ENCODE measurements at regions not wholly inside any gene's neighbourhood (a gene's known extent, or its start where the extent isn't known, plus 50 kb on each side); places are given as distances from the start of the nearest gene placed in this dataset.

DNA sequence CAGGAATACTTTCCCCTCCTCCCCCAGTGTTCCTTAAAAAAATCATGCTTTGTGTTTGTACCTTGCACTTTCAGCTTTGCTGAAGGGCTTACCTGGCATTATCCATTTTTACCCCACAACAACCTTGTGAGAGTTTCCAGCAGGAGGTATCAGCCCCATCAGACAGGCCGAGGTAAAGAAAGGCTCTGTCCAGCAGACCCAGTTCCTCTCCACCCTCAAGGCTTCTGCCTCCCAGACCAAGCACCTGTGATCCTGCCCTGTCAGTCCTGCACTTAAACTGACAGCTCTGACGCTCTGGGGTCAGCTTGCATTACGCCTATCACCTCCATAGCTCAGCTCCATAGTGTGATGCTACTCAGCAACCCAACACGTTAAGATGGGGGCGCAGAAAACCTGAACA is 803.1 kb downstream of the UQCRFS1 start:
- no TSS peak for BruUV-seq (replicated peaks)
- WGBS (ENCODE audit: insufficient coverage, insufficient replicate concordance, low lambda C conversion rate, missing lambda C conversion rate) = 10% methylated on average over 5 of the region's 5 CpGs
- no peak for ATAC-seq

DNA sequence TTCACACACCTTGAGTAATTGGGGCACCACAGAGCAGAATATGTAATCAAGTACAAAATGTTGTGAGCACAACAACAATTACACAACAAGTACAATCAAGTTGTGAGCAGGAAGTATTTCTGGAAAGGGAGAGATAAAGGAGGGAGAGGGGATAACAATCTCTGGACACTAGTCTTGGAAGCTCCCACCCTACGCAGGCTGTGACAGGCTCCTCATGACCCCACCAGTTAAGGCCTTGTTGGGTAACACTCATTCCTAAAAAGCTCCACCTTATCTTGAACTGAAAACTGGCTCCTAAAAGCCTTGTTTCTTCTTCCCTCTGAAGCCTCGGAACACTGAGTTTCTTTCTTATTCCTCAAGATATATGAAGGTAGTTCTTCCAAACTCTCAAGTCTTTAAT is 806.0 kb downstream of the UQCRFS1 start:
- H3K9ac ChIP-seq (ENCODE audit: control insufficient read depth, insufficient read depth, low read length) = no peak overlapping the region
- H3K9me3 ChIP-seq (replicated peaks; ENCODE audit: control insufficient read depth, insufficient read depth, low read length) = no peaks in the 10 kb centered on the region; the same call in 2 of the 3 replicates
- no peaks in the 10 kb centered on the region for H3K36me3 ChIP-seq (ENCODE audit: control insufficient read depth in 2 of 2, insufficient read depth in 2 of 2, low read length in 1 of 2)
- H3K27ac ChIP-seq (ENCODE audit: control insufficient read depth, insufficient read depth) = no peak overlapping the region
- DNase-seq (ENCODE audit: low read depth, low spot score) (no peak), ATAC-seq (no peak), FAIRE-seq (no peak)
- no TSS peak for BruUV-seq (replicated peaks)
- no peak overlapping the region for H2AFZ ChIP-seq (ENCODE audit: control insufficient read depth, low read depth, low read length)
- no peak overlapping the region for H3K4me3 ChIP-seq
- in situ Hi-C loops (cut with MboI) (no loop called here), intact Hi-C loops (cut with micrococcal nuclease; ENCODE audit: unreplicated experiment) (no loop called here)
- ChIA-PET POLR2A (no interaction called here), RAD21 (ENCODE audit: unreplicated experiment) (no interaction called here), SMC1A (ENCODE audit: uncharacterized antibody, unreplicated experiment) (no interaction called here), CTCF (no interaction called here)
- TF ChIP-seq, protein P1, sequence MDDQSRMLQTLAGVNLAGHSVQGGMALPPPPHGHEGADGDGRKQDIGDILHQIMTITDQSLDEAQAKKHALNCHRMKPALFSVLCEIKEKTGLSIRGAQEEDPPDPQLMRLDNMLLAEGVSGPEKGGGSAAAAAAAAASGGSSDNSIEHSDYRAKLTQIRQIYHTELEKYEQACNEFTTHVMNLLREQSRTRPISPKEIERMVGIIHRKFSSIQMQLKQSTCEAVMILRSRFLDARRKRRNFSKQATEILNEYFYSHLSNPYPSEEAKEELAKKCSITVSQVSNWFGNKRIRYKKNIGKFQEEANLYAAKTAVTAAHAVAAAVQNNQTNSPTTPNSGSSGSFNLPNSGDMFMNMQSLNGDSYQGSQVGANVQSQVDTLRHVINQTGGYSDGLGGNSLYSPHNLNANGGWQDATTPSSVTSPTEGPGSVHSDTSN (IDR thresholded peaks at IDR 0.05; ENCODE audit: insufficient replicate concordance, low read depth, low read length) = no peak
- H4K20me1 ChIP-seq (ENCODE audit: control insufficient read depth, insufficient read depth) = no peaks in the 10 kb centered on the region
- 0% methylated on average over 2 of the region's 2 CpGs for WGBS (ENCODE audit: insufficient coverage, insufficient replicate concordance, low lambda C conversion rate, missing lambda C conversion rate)
- no peaks in the 10 kb centered on the region for H3K79me2 ChIP-seq (ENCODE audit: control insufficient read depth, insufficient read depth, low read length)
- no peaks in the 10 kb centered on the region for H3K27me3 ChIP-seq (replicated peaks in 1 of 2; ENCODE audit: control insufficient read depth in 2 of 2, insufficient read depth in 2 of 2, low read length in 1 of 2)
- no peak overlapping the region for H3K4me2 ChIP-seq (ENCODE audit: control insufficient read depth, insufficient read depth)
- no peaks in the 10 kb centered on the region for H3K4me1 ChIP-seq (ENCODE audit: control insufficient read depth, insufficient read depth, low read length)

More for the DNA sequence above, 803.1 kb downstream of the UQCRFS1 start:
- H3K27ac ChIP-seq (ENCODE audit: control insufficient read depth, insufficient read depth) = no peak overlapping the region
- POLR2A ChIA-PET = no interaction called here
- H3K9ac ChIP-seq (ENCODE audit: control insufficient read depth, insufficient read depth, low read length) = no peak overlapping the region
- DNase-seq (ENCODE audit: low read depth, low spot score) (no peak), FAIRE-seq (no peak)
- H3K79me2 ChIP-seq (ENCODE audit: control insufficient read depth, insufficient read depth, low read length) = no peaks in the 10 kb centered on the region
- H3K4me2 ChIP-seq (ENCODE audit: control insufficient read depth, insufficient read depth) = no peak overlapping the region
- CTCF ChIA-PET = no interaction called here
- in situ Hi-C loops (cut with MboI) = no loop called here
- no peak overlapping the region for H2AFZ ChIP-seq (ENCODE audit: control insufficient read depth, low read depth, low read length)
- intact Hi-C loops (cut with micrococcal nuclease; ENCODE audit: unreplicated experiment) = no loop called here
- no peaks in the 10 kb centered on the region for H3K27me3 ChIP-seq (replicated peaks in 1 of 2; ENCODE audit: control insufficient read depth in 2 of 2, insufficient read depth in 2 of 2, low read length in 1 of 2)
- H3K36me3 ChIP-seq (ENCODE audit: control insufficient read depth in 2 of 2, insufficient read depth in 2 of 2, low read length in 1 of 2) = no peaks in the 10 kb centered on the region
- no peaks in the 10 kb centered on the region for H4K20me1 ChIP-seq (ENCODE audit: control insufficient read depth, insufficient read depth)
- SMC1A ChIA-PET (ENCODE audit: uncharacterized antibody, unreplicated experiment) = interaction anchor here (0.6 kb wide), 1 partner anchor 201 kb away, joined by 4 read pairs; no protein-coding TSS in a partner anchor
- RAD21 ChIA-PET (ENCODE audit: unreplicated experiment) = no interaction called here
- no peaks in the 10 kb centered on the region for H3K9me3 ChIP-seq (replicated peaks; ENCODE audit: control insufficient read depth, insufficient read depth, low read length)
- H3K4me3 ChIP-seq = no peak overlapping the region
- TF ChIP-seq, protein P2, sequence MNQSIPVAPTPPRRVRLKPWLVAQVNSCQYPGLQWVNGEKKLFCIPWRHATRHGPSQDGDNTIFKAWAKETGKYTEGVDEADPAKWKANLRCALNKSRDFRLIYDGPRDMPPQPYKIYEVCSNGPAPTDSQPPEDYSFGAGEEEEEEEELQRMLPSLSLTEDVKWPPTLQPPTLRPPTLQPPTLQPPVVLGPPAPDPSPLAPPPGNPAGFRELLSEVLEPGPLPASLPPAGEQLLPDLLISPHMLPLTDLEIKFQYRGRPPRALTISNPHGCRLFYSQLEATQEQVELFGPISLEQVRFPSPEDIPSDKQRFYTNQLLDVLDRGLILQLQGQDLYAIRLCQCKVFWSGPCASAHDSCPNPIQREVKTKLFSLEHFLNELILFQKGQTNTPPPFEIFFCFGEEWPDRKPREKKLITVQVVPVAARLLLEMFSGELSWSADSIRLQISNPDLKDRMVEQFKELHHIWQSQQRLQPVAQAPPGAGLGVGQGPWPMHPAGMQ (IDR thresholded peaks at IDR 0.05; ENCODE audit: borderline replicate concordance) = no peak
- TF ChIP-seq SREBF1 (IDR thresholded peaks at IDR 0.05; ENCODE audit: low read length) (no peak), SMARCA5 (IDR thresholded peaks at IDR 0.05) (no peak), ZNF24 (IDR thresholded peaks at IDR 0.05) (no peak), SMAD5 (IDR thresholded peaks at IDR 0.05; ENCODE audit: low read depth) (no peak), BCL11A (IDR thresholded peaks at IDR 0.05; ENCODE audit: low read depth, low read length) (no peak), ZZZ3 (IDR thresholded peaks at IDR 0.05; ENCODE audit: control insufficient read depth, insufficient read length, low read depth) (no peak), YBX1 (IDR thresholded peaks at IDR 0.05) (no peak), CREM (IDR thresholded peaks at IDR 0.05; ENCODE audit: low read depth) (no peak), HDAC2 (IDR thresholded peaks at IDR 0.05) (no peak), SP1 (IDR thresholded peaks at IDR 0.05; ENCODE audit: low read depth, low read length) (no peak), SMAD1 (IDR thresholded peaks at IDR 0.05; ENCODE audit: low read depth, partially characterized antibody) (no peak)
- H3K4me1 ChIP-seq (ENCODE audit: control insufficient read depth, insufficient read depth, low read length) = no peaks in the 10 kb centered on the region
